HFF-Myc (cell line): ENCODE measurements at regions not wholly inside any gene's neighbourhood (a gene's known extent, or its start where the extent isn't known, plus 50 kb on each side); places are given as distances from the start of the nearest gene placed in this dataset.
A peak's percentile ranks its signal among the peaks of the same experiment; 100 is the strongest.

Experiments used
- DNase-seq: peaks from one replicate; pipeline ENCODE4 v3.0.0-alpha.2; 2011; ENCODE audit warnings: low read depth; ENCODE audit errors: extremely low read depth
- H3K4me3 ChIP-seq: replicated peaks from 2 replicates; pipeline ENCODE4 v1.5.1; 2011; ENCODE audit warnings: low read depth, mild to moderate bottlenecking, control low read depth, low read length
- CTCF ChIP-seq: IDR thresholded peaks from 2 replicates; pipeline ENCODE4 v1.5.1; 2012; ENCODE audit warnings: mild to moderate bottlenecking, low read depth, low read length, control low read depth; ENCODE audit errors: missing control alignments

DNA sequence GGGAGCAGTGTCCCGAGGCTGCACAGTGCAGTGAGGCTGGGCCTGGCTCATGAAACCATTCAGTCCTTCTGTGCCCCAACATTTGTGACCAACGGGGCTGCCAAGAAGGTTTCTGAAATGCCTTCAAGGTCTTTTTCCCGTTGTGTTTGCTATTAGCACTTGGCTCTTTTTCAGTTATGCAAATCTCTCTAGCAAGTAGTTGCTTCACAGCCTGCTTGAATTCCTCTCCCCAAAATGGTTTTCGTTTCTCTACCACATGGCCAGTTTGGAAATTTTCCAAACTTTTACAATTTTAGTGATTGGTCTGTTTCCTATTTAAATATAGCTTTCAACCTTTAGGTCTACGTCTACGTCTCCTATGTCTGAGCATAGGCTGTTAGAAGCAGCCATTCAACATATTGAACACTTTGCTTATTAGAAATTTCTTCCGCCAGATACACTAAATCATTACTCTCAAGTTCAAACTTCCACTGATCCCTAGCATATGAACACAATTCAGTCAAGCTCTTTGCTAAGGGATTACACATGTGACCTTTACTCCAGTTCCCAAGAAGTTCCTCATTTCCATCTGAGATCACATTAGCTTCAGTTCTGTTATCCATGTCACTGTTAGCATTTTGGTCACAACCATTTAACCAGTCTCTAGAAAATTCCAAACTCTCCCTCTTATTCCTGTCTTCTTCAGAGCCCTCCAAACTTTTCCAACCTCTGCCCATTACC, 901.8 kb downstream of the GLUD2 start:
- H3K4me3 ChIP-seq: no peak overlapping the region
- DNase-seq: no peak
- TF ChIP-seq CTCF: no peak

- H3K4me3 ChIP-seq: no peak overlapping the region
- no peak for TF ChIP-seq CTCF
- no peak for DNase-seq
These were observed 911.5 kb downstream of the GLUD2 start for GRCh38 chrX:121958886-121959285.

DNA sequence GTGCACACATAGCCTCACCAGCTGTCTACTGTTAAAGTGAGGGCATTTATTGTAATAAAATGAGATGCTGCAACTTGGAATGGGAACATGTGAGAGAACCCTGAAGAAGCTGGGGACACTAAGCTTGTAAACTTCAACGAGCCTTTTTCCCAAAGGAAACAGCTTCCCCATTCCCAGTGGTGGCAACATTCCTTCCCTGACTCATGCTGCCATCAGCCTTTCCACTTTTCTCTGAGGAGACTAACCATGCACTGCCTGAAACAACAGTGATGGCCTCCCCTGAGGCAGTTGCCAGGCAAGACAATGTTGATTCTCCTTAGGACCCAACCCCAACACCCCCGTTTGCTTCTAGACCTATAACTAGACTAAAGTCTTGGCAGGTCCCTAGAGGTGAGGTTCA, 928.3 kb downstream of the GLUD2 start:
- TF ChIP-seq CTCF: no peak
- H3K4me3 ChIP-seq: no peak overlapping the region
- DNase-seq: no peak

DNA sequence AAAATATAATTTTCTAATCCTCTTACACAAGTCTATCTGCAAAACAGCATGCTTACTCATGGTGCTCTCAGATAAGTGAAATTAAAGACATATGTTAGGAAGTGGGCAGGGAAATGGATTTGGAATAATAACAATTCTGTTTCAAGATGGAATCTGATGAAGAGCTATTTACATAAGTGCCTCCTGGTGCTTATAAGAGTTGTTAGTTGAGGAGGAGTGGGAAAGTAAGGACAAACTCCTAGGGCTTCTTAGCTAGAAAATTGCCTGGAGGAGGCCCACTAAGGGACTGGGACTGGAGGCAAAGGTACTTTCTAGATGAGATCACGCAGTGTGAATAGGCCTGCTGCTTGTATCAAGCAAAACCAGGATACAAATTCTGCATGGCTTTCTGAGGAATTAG, 939.8 kb downstream of the GLUD2 start:
- peak; percentile 62 for DNase-seq
- no peak overlapping the region for H3K4me3 ChIP-seq
- no peak for TF ChIP-seq CTCF

DNA sequence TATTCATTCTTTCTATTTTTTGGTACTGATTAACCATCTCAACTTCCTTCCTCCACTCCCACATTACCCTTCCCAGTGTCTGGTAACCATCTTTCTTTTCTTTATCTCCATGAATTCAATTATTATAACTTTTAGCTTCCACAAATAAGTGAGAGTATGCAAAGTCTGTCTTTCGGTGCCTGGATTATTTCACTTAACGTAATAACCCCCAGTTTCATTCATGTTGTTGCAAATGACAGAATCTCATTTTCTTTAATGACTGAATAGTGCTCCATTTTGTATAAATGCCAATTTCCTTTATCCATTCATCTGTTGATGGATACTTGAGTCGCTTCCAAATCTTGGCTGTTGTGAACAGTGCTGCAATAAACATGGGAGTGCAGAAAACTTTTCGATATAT, 940.4 kb downstream of the GLUD2 start:
- no peak for TF ChIP-seq CTCF
- no peak overlapping the region for H3K4me3 ChIP-seq
- DNase-seq: no peak

GRCh38 chrX:122004127-122004526, 956.7 kb downstream of the GLUD2 start:
- no peak overlapping the region for H3K4me3 ChIP-seq
- DNase-seq: no peak
- no peak for TF ChIP-seq CTCF

GRCh38 chrX:122026665-122027064, 979.3 kb downstream of the GLUD2 start:
- no peak for TF ChIP-seq CTCF
- H3K4me3 ChIP-seq: no peak overlapping the region
- DNase-seq: no peak
